Endodermal cell (in vitro differentiated cells): ENCODE measurements at regions not wholly inside any gene's neighbourhood (a gene's known extent, or its start where the extent isn't known, plus 50 kb on each side); places are given as distances from the start of the nearest gene placed in this dataset.
A peak's percentile ranks its signal among the peaks of the same experiment; 100 is the strongest.

ENCODE experiments used
- DNase-seq: peaks from one replicate; pipeline ENCODE4 v3.0.0-alpha.2; 2017
- H3K27ac ChIP-seq: 2 replicates; pipeline ENCODE4 v1.5.1; 2013; ENCODE audit warnings: mild to moderate bottlenecking, low read depth, low read length, moderate library complexity
- H3K27me3 ChIP-seq: 2 replicates; pipeline ENCODE4 v1.6.1; 2013; ENCODE audit warnings: mild to moderate bottlenecking, low read length, moderate library complexity; ENCODE audit not compliant: insufficient read depth, control insufficient read depth, poor library complexity, severe bottlenecking
- H3K36me3 ChIP-seq: 2 replicates; pipeline ENCODE4 v1.7.0; 2013; ENCODE audit warnings: mild to moderate bottlenecking, low read length, moderate library complexity; ENCODE audit not compliant: control insufficient read depth, insufficient read depth
- H3K4me1 ChIP-seq: one replicate; pipeline ENCODE4 v1.7.0; 2013; ENCODE audit warnings: low read length; ENCODE audit not compliant: control insufficient read depth, insufficient read depth
- H3K4me3 ChIP-seq: 2 replicates; pipeline ENCODE4 v1.5.1; 2013; ENCODE audit warnings: mild to moderate bottlenecking, low read length, moderate library complexity
- H3K9ac ChIP-seq: 2 replicates; pipeline ENCODE4 v1.6.1; 2013; ENCODE audit warnings: mild to moderate bottlenecking, low read length, moderate library complexity; ENCODE audit not compliant: poor library complexity, severe bottlenecking; ENCODE audit errors: extremely low read depth
- H3K9me3 ChIP-seq: 2 replicates; pipeline ENCODE4 v1.6.1; 2013; ENCODE audit warnings: mild to moderate bottlenecking, low read length, moderate library complexity; ENCODE audit not compliant: control insufficient read depth
- H3K27ac Mint-ChIP-seq: 2 replicates; pipeline ENCODE4 v1.8.0; 2020; ENCODE audit warnings: mixed read lengths
- H3K27me3 Mint-ChIP-seq: 2 replicates; pipeline ENCODE4 v1.8.0; 2021; ENCODE audit warnings: mild to moderate bottlenecking, mixed read lengths; ENCODE audit not compliant: insufficient read depth
- H3K36me3 Mint-ChIP-seq: 2 replicates; pipeline ENCODE4 v1.8.0; 2020; ENCODE audit warnings: low read depth, mixed read lengths
- H3K4me1 Mint-ChIP-seq: 2 replicates; pipeline ENCODE4 v1.8.0; 2020; ENCODE audit warnings: mixed read lengths
- H3K4me3 Mint-ChIP-seq: 2 replicates; pipeline ENCODE4 v1.8.0; 2020; ENCODE audit warnings: mild to moderate bottlenecking, moderate library complexity, mixed read lengths
- H3K9me3 Mint-ChIP-seq: 2 replicates; pipeline ENCODE4 v1.8.0; 2020; ENCODE audit warnings: mild to moderate bottlenecking, mixed read lengths
- CTCF ChIP-seq: fragments of 200-600 bp; sonication (generic); conservative IDR thresholded peaks from 2 replicates; pipeline ENCODE4 v1.5.0; 2021; ENCODE audit warnings: antibody characterized with exemption, mild to moderate bottlenecking
- WGBS, 2 experiments: methylation state at CpG; one replicate each; pipeline versions ENCODE4 v1.1.5 to v1.1.7; 2013; ENCODE audit warnings: missing lambda C conversion rate in 2 of 2, mixed read lengths in 1 of 2; ENCODE audit not compliant: insufficient coverage in 1 of 2, insufficient read length in 1 of 2; 5-methylcytosine and 5-hydroxymethylcytosine counted together

- no peaks in the 10 kb centered on the region for H3K4me1 ChIP-seq
Observed at GRCh38 chr10:29403208-29403607, 114.3 kb downstream of the LYZL1 start.

DNA sequence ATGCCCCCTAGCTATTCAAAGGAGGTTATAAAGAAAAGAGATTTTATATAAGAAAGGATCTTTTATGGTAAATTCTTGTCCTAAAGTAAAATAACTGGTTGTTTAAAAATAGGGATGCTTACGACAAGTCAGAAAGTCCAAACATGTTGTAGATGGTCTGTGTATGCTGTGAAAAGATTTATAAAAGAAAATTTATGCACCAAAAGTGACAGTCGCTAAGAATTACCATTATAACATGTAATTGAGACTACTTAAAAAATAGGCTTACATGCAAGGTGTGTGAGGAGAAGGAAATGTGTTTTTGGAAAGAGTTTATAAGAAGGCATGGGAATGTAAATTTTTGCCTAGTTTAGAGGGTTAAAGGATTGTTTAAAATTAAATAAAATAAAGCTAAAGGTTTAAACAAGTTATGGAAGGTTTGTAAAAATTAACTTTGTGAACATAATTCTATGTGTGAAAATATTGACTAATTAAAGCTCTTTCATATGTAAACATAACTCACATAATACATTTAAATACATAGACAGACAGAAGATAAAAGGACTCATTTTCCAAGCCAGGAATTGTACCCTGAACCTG lies 118.5 kb downstream of the LYZL1 start:
- Mint-ChIP-seq H3K4me3 (no peak overlapping the region), H3K27me3 (peaks cover 2% of the 10 kb centered on the region), H3K4me1 (no peaks in the 10 kb centered on the region), H3K27ac (no peak overlapping the region), H3K36me3 (peaks cover 5% of the 10 kb centered on the region), H3K9me3 (peaks cover 67% of the 10 kb centered on the region)
- no peak overlapping the region for H3K9ac ChIP-seq
- H3K4me1 ChIP-seq = no peaks in the 10 kb centered on the region
- peaks cover 44% of the 10 kb centered on the region for H3K9me3 ChIP-seq
- TF ChIP-seq CTCF = no peak
- no peaks in the 10 kb centered on the region for H3K36me3 ChIP-seq
- 80 to 93% methylated on average over 2 of the region's 2 CpGs for WGBS, 2 experiments
- H3K4me3 ChIP-seq = peak overlapping the region; percentile 88
- H3K27me3 ChIP-seq = no peaks in the 10 kb centered on the region
- no peak overlapping the region for H3K27ac ChIP-seq
- no peak for DNase-seq

More at GRCh38 chr10:29403208-29403607, 114.3 kb downstream of the LYZL1 start:
- peaks cover 40% of the 10 kb centered on the region for H3K9me3 ChIP-seq
- H3K4me3 Mint-ChIP-seq = no peak overlapping the region
- no peaks in the 10 kb centered on the region for H3K27me3 Mint-ChIP-seq
- H3K27me3 ChIP-seq = no peaks in the 10 kb centered on the region
- no peaks in the 10 kb centered on the region for H3K4me1 Mint-ChIP-seq
- no peaks in the 10 kb centered on the region for H3K36me3 Mint-ChIP-seq
- TF ChIP-seq CTCF = no peak
- no peak overlapping the region for H3K27ac Mint-ChIP-seq
- no peak for DNase-seq
- H3K36me3 ChIP-seq = no peaks in the 10 kb centered on the region
- no peak overlapping the region for H3K4me3 ChIP-seq
- no peak overlapping the region for H3K9ac ChIP-seq
- no peak overlapping the region for H3K27ac ChIP-seq
- peaks cover 69% of the 10 kb centered on the region for H3K9me3 Mint-ChIP-seq
